DND-41 (cell line): ENCODE measurements at regions not wholly inside any gene's neighbourhood (a gene's known extent, or its start where the extent isn't known, plus 50 kb on each side); places are given as distances from the start of the nearest gene placed in this dataset.

Experiments
- CTCF ChIP-seq: IDR thresholded peaks from 2 replicates; pipeline ENCODE4 v1.5.1; 2012; ENCODE audit warnings: borderline replicate concordance, low read length, moderate library complexity, mild to moderate bottlenecking; ENCODE audit not compliant: poor library complexity, severe bottlenecking; ENCODE audit errors: extremely low read depth
- EZH2 ChIP-seq: IDR thresholded peaks from 3 replicates; pipeline ENCODE4 v1.6.1; 2012; ENCODE audit warnings: borderline replicate concordance, low read depth, mild to moderate bottlenecking, moderate library complexity, low read length, inconsistent platforms; ENCODE audit not compliant: severe bottlenecking

DNA sequence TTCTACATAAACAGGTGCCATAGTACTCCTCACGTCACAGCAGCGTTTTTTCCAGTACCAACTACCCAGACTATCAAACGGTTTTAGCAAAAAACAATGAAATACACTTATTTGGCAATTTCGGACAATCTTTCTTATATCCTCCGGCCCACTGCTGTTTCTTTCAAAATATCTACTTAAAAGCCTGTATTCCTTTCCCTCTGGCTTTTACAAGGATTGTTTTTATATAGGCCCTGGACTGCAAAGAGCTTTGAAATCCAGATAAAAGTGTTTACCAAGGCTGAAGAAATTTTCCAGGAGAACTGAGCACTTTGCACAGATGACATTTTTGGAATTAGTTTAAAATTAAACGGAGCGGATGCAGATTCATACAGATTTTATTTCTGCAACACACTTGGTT is 255.9 kb upstream of the STARD13 start:
- no peak for TF ChIP-seq CTCF
- no peak for TF ChIP-seq EZH2
